ENCODE measurements at regions not wholly inside any gene's neighbourhood (a gene's known extent, or its start where the extent isn't known, plus 50 kb on each side); places are given as distances from the start of the nearest gene placed in this dataset.

- TF ChIP-seq, protein P1, sequence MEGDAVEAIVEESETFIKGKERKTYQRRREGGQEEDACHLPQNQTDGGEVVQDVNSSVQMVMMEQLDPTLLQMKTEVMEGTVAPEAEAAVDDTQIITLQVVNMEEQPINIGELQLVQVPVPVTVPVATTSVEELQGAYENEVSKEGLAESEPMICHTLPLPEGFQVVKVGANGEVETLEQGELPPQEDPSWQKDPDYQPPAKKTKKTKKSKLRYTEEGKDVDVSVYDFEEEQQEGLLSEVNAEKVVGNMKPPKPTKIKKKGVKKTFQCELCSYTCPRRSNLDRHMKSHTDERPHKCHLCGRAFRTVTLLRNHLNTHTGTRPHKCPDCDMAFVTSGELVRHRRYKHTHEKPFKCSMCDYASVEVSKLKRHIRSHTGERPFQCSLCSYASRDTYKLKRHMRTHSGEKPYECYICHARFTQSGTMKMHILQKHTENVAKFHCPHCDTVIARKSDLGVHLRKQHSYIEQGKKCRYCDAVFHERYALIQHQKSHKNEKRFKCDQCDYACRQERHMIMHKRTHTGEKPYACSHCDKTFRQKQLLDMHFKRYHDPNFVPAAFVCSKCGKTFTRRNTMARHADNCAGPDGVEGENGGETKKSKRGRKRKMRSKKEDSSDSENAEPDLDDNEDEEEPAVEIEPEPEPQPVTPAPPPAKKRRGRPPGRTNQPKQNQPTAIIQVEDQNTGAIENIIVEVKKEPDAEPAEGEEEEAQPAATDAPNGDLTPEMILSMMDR (IDR thresholded peaks at IDR 0.05; ENCODE audit: insufficient read depth, low read length), result no peak
- DNase-seq (ENCODE audit: low read depth), result peak; percentile 43
- no peak overlapping the region for H3K4me3 ChIP-seq (ENCODE audit: low read depth, low read length)
These were observed 58.6 kb upstream of the WDFY2 start for GRCh38 chr13:51525567-51526167.

- H3K4me3 ChIP-seq (ENCODE audit: low read depth, low read length), result no peak overlapping the region
- TF ChIP-seq, protein P1 (IDR thresholded peaks at IDR 0.05; ENCODE audit: insufficient read depth, low read length), result no peak
- no peak for DNase-seq (ENCODE audit: low read depth)
These were observed 58.1 kb upstream of the WDFY2 start for GRCh38 chr13:51526202-51526601.

DNA sequence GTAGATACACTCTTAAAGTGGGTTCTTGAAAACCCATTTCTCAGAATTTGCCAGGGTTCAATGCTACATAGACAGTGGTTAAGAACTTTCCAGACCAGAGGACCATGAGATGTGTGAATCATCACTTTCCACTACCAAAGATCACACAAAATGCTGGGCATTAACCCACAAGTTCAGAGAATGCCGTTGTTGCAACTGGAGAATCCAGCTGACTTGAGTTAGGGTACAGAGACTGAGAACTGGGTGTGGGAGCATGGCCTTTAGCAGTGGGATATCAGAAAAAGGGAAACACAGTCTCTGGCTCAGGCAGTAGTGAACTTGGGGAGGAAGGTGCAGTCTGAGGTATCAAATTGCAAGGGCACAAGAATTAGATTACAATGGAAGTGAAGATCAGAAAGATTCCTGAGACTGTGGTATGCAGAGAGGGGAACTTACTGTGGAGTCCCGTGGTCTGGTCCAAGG, 51.5 kb upstream of the WDFY2 start:
- TF ChIP-seq, protein P1 (IDR thresholded peaks at IDR 0.05; ENCODE audit: insufficient read depth, low read length), result no peak
- DNase-seq (ENCODE audit: low read depth), result no peak

GRCh38 chr13:51534041-51534817, 50.0 kb upstream of the WDFY2 start:
- DNase-seq (ENCODE audit: low read depth), result no peak

More for the DNA sequence above, 51.5 kb upstream of the WDFY2 start:
- no peak overlapping the region for H3K4me3 ChIP-seq (ENCODE audit: low read depth, low read length)

More at GRCh38 chr13:51534041-51534817, 50.0 kb upstream of the WDFY2 start:
- no peak overlapping the region for H3K4me3 ChIP-seq (ENCODE audit: low read depth, low read length)
- TF ChIP-seq, protein P1 (IDR thresholded peaks at IDR 0.05; ENCODE audit: insufficient read depth, low read length), result no peak

All from fibroblast of the aortic adventitia (primary cell).